Right lobe of liver (tissue), 6 donors: ENCODE measurements at regions not wholly inside any gene's neighbourhood (a gene's known extent, or its start where the extent isn't known, plus 50 kb on each side); places are given as distances from the start of the nearest gene placed in this dataset.
A peak's percentile ranks its signal among the peaks of the same experiment; 100 is the strongest.

Experiments used
- ATAC-seq, 4 donors: fragments of 200-7000 bp; cut with Tn5 transposase; one replicate each; pipeline ENCODE4 v1.9.1; 2020; ENCODE audit warnings: mild to moderate bottlenecking in 4 of 4, moderate library complexity in 4 of 4
- DNase-seq, 3 donors: peaks; one replicate each; pipeline ENCODE4 v3.0.0-alpha.2; 2020
- H3K27ac ChIP-seq, 3 donors: fragments of 200-600 bp; one replicate each; pipeline ENCODE4 v1.8.0; 2022
- H3K27me3 ChIP-seq, 2 donors: fragments of 200-600 bp; one replicate each; pipeline ENCODE4 v1.8.0; 2022
- H3K36me3 ChIP-seq, 4 donors: fragments of 200-600 bp; sonication (generic) in 1 of 4; one replicate each; pipeline versions ENCODE4 v1.5.1 to v1.8.0; 2017 to 2022; ENCODE audit warnings: control low read depth in 1 of 4
- H3K4me1 ChIP-seq, 4 donors: fragments of 200-600 bp; sonication (generic) in 1 of 4; one replicate each; pipeline versions ENCODE4 v1.5.1 to v1.8.0; 2017 to 2022; ENCODE audit warnings: control low read depth in 1 of 4
- H3K4me3 ChIP-seq, 3 donors: fragments of 200-600 bp; one replicate each; pipeline ENCODE4 v1.8.0; 2022
- H3K9me3 ChIP-seq, 4 donors: fragments of 200-600 bp; sonication (generic) in 1 of 4; one replicate each; pipeline versions ENCODE4 v1.5.1 to v1.8.0; 2017 to 2022; ENCODE audit warnings: control low read depth in 1 of 4
- POLR2A ChIP-seq: fragments of 450-650 bp; IDR thresholded peaks from one replicate; pipeline ENCODE4 v1.6.1; 2017; ENCODE audit warnings: antibody characterized with exemption, mild to moderate bottlenecking
- WGBS: methylation state at CpG from one replicate; pipeline ENCODE4 v1.1.6; 2018; ENCODE audit warnings: low coverage, low lambda C conversion rate; ENCODE audit not compliant: insufficient coverage; ENCODE audit errors: missing lambda C conversion rate; 5-methylcytosine and 5-hydroxymethylcytosine counted together
- intact Hi-C, 2 donors: fragments of 100-400 bp; cut with DNase I; formaldehyde crosslinking; loops; one replicate each; pipeline versions ENCODE4 v1.11.2 to v1.14.1; 2022
- TF ChIP-seq, protein P1 (sequence below), 4 donors: fragments of 200-600 bp in 3 of 4; fragments of 450-650 bp in 1 of 4; IDR thresholded peaks; one replicate each; pipeline versions ENCODE4 v1.5.1 to v1.8.0; 2016 to 2022; ENCODE audit warnings: antibody characterized with exemption in 4 of 4, mild to moderate bottlenecking in 2 of 4
- donor health status: DM: no; HTN: yes; CAD: no.
- donor health status: DM: no; HTN: no; CAD: no.
- donor health status: DM: no; HTN: no; CAD: no.
- donor health status: DM: no; HTN: yes; CAD: no.
- donor health status: DM: no; HTN: yes; CAD: no.

- Histone ChIP-seq H3K27me3 (no peaks in the 10 kb centered on the region), H3K27ac (peak overlapping the region in 2 of 3 donors; percentile 16 to 48), H3K9me3 (no peaks in the 10 kb centered on the region), H3K36me3 (no peaks in the 10 kb centered on the region), H3K4me1 (peaks cover 0 to 19% (median 2%) of the 10 kb centered on the region in 4 donors), H3K4me3 (no peak overlapping the region)
- TF ChIP-seq, protein P1, sequence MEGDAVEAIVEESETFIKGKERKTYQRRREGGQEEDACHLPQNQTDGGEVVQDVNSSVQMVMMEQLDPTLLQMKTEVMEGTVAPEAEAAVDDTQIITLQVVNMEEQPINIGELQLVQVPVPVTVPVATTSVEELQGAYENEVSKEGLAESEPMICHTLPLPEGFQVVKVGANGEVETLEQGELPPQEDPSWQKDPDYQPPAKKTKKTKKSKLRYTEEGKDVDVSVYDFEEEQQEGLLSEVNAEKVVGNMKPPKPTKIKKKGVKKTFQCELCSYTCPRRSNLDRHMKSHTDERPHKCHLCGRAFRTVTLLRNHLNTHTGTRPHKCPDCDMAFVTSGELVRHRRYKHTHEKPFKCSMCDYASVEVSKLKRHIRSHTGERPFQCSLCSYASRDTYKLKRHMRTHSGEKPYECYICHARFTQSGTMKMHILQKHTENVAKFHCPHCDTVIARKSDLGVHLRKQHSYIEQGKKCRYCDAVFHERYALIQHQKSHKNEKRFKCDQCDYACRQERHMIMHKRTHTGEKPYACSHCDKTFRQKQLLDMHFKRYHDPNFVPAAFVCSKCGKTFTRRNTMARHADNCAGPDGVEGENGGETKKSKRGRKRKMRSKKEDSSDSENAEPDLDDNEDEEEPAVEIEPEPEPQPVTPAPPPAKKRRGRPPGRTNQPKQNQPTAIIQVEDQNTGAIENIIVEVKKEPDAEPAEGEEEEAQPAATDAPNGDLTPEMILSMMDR (IDR thresholded peaks at IDR 0.05): no peak
- no peak for TF ChIP-seq POLR2A
- 44% methylated on average over 10 of the region's 10 CpGs for WGBS
- ATAC-seq (peak; percentile 12 to 78 (median 54)), DNase-seq (no peak)
- intact Hi-C loops: no loop called here
Measured at GRCh38 chr15:67922971-67923945, 83.4 kb upstream of the RNU6-1 start.

GRCh38 chr15:67924359-67924974 is 84.6 kb upstream of the RNU6-1 start:
- peaks cover 0 to 13% (median 0%) of the 10 kb centered on the region in 4 donors for H3K4me1 ChIP-seq
- intact Hi-C loops: no loop called here
- TF ChIP-seq POLR2A: no peak
- TF ChIP-seq, protein P1 (IDR thresholded peaks at IDR 0.05): no peak
- no peaks in the 10 kb centered on the region for H3K36me3 ChIP-seq
- WGBS: 75% methylated on average over 1 of the region's 1 CpG
- no peak overlapping the region for H3K27ac ChIP-seq
- no peaks in the 10 kb centered on the region for H3K9me3 ChIP-seq
- no peak for ATAC-seq
- H3K4me3 ChIP-seq: no peak overlapping the region
- H3K27me3 ChIP-seq: no peaks in the 10 kb centered on the region
- no peak for DNase-seq

DNA sequence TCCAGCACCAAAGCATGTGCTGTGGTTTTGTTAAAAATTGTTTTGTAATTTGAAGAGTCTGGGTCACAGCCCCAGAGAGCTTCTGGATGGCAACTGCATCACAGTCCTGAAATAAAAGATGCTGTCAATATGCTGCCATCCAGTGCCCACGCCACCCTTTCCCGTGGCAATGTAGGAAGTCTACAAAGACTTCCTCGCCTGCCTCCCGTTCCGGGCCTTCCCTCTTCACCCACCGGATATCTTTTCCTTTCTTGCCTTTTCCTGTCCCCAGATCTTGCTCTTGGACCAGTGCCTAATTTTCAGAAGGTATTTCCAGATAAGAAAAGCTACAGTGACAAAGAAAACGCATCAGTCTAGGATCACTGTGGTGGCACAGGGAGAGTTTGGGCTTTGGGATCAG is 85.3 kb upstream of the RNU6-1 start:
- H3K4me3 ChIP-seq: no peak overlapping the region
- no peaks in the 10 kb centered on the region for H3K36me3 ChIP-seq
- TF ChIP-seq, protein P1 (IDR thresholded peaks at IDR 0.05): no peak
- TF ChIP-seq POLR2A: no peak
- H3K27ac ChIP-seq: no peak overlapping the region
- no peak for ATAC-seq
- H3K27me3 ChIP-seq: no peaks in the 10 kb centered on the region
- peaks cover 0 to 13% (median 0%) of the 10 kb centered on the region in 4 donors for H3K4me1 ChIP-seq
- WGBS: 35% methylated on average over 5 of the region's 7 CpGs
- intact Hi-C loops: no loop called here
- H3K9me3 ChIP-seq: no peaks in the 10 kb centered on the region
- no peak for DNase-seq

DNA sequence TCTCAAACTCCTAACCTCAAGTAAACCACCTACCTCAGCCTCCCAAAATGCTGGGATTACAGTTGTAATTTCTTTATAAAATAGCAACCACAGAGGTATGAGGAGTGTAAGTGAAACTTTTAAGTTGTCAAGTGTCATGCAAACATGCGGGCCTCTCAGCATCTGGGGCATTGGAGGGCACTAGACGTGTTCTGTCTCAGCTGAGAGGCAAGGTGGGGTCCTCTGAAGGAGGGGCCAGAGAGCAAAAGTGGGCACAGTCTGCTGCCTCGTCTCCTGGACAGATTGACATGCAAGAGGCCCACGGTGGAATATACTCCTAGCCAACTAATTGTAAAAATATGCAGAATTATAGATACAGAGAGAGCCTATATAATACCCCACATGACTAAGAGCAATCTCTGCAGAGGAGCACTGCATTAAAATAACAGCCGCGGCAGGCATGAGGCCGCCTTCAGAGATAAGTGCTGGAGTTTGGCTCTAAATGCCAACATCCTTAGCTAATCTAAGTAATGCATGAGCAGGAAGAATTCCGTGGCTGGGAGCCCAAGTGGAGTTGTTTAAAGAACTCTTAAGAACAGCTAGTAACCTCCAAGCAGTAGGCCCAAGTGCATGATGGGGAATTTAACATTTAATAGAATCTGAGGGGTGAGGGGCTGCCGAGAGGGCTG is 87.8 kb upstream of the RNU6-1 start:
- peaks cover 0 to 13% (median 0%) of the 10 kb centered on the region in 4 donors for H3K4me1 ChIP-seq
- intact Hi-C loops: no loop called here
- H3K4me3 ChIP-seq: no peak overlapping the region
- no peaks in the 10 kb centered on the region for H3K36me3 ChIP-seq
- no peaks in the 10 kb centered on the region for H3K27me3 ChIP-seq
- H3K9me3 ChIP-seq: no peaks in the 10 kb centered on the region
- DNase-seq (no peak), ATAC-seq (no peak)
- TF ChIP-seq, protein P1 (IDR thresholded peaks at IDR 0.05): no peak
- no peak for TF ChIP-seq POLR2A
- whole genome bisulfite sequencing: 69% methylated on average over 7 of the region's 9 CpGs
- no peak overlapping the region for H3K27ac ChIP-seq
